Lung microvascular endothelial cell (primary cell): ENCODE measurements at regions not wholly inside any gene's neighbourhood (a gene's known extent, or its start where the extent isn't known, plus 50 kb on each side); places are given as distances from the start of the nearest gene placed in this dataset.

ENCODE experiments used
- DNase-seq, 2 donors: peaks; one replicate each; pipeline versions ENCODE4 v3.0.0 to v3.0.0-alpha.2; 2010; ENCODE audit warnings: low read depth in 2 of 2

DNA sequence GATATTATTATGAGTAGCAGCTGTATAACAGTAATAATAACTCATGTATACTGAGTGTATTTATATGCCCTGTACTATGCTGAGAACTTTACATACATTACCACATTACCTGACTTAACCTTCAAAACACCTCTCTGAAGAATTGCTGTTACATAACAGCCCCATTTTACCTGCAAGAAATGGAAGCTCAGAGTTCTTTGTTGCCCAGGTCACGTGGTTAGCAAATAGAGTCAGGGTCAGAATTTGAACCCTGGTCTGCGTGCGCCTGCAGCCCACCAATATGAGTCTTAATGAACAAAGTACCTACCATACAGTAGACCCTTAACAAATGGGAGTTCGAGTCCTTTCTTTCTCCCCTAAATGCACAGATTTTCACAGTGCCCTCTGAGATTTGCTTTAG is 101.9 kb downstream of the MCFD2 start:
- no peak for DNase-seq

DNA sequence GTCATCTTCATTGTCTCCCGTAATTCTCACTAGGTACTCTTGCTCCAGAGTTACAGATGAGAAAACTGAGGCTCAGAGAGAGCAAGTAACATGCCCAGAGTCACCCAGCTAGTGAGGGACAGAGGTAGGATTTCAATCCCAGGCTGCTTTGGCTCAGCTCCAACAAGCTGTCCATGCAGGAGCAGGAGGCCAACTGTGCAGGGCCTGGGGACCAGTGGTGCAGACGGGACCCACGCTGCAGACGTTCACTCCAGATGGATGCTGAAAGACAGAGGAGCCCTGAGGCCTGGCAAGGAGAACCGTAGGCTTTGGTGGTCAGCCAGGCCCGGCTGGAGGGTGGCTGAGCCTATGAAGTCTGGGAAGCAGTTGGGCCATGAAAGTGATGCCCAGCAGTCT is 102.6 kb downstream of the MCFD2 start:
- DNase-seq: peak in 1 of 2 donors; percentile 47
